ENCODE measurements at regions not wholly inside any gene's neighbourhood (a gene's known extent, or its start where the extent isn't known, plus 50 kb on each side); places are given as distances from the start of the nearest gene placed in this dataset.

DNA sequence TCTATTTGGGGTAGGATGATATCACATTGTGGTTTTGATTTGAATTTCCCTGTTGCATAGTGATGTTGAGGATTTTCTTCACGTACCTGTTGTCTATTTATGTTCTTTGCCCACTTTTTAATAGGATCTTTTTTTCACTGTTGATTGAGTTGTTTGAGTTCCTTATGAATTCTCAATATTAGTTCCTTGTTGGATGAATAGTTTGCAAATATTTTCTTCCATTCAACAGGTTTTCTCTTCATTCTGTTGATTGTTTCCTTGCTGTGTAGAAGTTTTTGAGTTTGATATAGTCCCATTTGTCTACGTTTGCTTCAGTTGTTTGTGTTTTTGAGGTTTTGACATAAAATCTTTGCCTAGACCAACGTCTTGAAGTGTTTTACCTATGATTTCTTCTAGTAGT lies 369.5 kb upstream of the CAMK1G start:
- TF ChIP-seq, protein P1, sequence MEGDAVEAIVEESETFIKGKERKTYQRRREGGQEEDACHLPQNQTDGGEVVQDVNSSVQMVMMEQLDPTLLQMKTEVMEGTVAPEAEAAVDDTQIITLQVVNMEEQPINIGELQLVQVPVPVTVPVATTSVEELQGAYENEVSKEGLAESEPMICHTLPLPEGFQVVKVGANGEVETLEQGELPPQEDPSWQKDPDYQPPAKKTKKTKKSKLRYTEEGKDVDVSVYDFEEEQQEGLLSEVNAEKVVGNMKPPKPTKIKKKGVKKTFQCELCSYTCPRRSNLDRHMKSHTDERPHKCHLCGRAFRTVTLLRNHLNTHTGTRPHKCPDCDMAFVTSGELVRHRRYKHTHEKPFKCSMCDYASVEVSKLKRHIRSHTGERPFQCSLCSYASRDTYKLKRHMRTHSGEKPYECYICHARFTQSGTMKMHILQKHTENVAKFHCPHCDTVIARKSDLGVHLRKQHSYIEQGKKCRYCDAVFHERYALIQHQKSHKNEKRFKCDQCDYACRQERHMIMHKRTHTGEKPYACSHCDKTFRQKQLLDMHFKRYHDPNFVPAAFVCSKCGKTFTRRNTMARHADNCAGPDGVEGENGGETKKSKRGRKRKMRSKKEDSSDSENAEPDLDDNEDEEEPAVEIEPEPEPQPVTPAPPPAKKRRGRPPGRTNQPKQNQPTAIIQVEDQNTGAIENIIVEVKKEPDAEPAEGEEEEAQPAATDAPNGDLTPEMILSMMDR (IDR thresholded peaks at IDR 0.05) = no peak
- no peak for TF ChIP-seq POLR2A (IDR thresholded peaks at IDR 0.05)
- no peak for TF ChIP-seq POLR2AphosphoS5 (IDR thresholded peaks at IDR 0.05)
- TF ChIP-seq EP300 (IDR thresholded peaks at IDR 0.05; ENCODE audit: low read depth) = no peak
